GM12801 (cell line): ENCODE measurements at regions not wholly inside any gene's neighbourhood (a gene's known extent, or its start where the extent isn't known, plus 50 kb on each side); places are given as distances from the start of the nearest gene placed in this dataset.

Source experiments
- TF ChIP-seq, protein P1 (sequence below): IDR thresholded peaks from one replicate; pipeline ENCODE4 v1.5.1; 2011; ENCODE audit warnings: control low read depth; ENCODE audit not compliant: insufficient read length; ENCODE audit errors: extremely low read depth

DNA sequence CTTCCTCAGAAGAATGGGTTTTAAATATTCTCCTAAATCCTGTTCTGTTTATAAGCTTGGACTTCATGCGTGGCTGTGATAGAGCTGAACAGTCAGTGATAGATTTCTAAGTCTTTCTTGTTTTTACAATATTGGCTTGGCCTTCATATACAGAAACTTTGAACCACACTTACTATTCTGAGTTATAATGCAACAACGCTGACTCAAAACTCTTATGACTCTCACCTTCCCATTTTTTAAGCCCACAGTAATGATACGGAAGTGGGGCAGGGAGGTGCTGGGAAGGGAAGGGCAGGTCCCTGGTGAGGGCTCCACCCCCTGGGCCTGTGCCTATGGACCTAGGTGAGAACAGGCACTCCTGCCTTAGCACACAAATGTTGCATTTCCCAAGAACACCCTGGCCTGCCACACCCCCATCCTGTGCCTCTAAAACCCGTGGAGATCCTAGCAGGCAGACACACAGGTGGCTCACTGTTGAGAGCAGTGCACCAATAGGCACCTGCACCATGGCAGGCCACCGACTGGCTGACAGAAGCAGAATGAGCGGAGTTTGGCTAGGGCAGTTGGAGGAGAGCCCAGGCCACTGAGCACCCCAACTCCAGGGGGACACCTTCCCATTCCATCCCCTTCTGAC is 376.7 kb downstream of the GABRG2 start:
- TF ChIP-seq, protein P1, sequence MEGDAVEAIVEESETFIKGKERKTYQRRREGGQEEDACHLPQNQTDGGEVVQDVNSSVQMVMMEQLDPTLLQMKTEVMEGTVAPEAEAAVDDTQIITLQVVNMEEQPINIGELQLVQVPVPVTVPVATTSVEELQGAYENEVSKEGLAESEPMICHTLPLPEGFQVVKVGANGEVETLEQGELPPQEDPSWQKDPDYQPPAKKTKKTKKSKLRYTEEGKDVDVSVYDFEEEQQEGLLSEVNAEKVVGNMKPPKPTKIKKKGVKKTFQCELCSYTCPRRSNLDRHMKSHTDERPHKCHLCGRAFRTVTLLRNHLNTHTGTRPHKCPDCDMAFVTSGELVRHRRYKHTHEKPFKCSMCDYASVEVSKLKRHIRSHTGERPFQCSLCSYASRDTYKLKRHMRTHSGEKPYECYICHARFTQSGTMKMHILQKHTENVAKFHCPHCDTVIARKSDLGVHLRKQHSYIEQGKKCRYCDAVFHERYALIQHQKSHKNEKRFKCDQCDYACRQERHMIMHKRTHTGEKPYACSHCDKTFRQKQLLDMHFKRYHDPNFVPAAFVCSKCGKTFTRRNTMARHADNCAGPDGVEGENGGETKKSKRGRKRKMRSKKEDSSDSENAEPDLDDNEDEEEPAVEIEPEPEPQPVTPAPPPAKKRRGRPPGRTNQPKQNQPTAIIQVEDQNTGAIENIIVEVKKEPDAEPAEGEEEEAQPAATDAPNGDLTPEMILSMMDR, result no peak

GRCh38 chr5:162456086-162456485 is 388.5 kb downstream of the GABRG2 start:
- TF ChIP-seq, protein P1, result no peak

DNA sequence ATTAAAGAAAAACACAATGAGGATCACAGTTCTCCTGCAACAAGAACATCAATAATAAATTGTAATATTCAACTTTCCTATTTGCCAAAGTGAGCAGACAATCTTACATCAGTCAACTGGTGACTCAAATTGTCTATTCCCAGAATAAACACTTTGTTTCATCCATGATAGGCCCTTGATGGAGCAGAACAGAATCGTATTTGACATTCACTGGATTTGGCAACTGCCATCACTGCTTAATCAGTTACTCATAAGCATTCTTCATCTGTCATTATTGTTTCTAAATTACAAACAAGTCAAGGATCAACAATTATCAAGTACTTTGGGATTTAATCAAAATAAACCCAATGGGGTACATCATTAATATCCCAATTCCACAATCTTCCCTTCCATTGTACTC is 398.4 kb downstream of the GABRG2 start:
- TF ChIP-seq, protein P1, result no peak

GRCh38 chr5:162473041-162473714 is 405.6 kb downstream of the GABRG2 start:
- TF ChIP-seq, protein P1, result no peak

GRCh38 chr5:162474239-162474638 is 406.7 kb downstream of the GABRG2 start:
- TF ChIP-seq, protein P1, result no peak

GRCh38 chr5:162484095-162484494 is 416.5 kb downstream of the GABRG2 start:
- TF ChIP-seq, protein P1, result no peak

DNA sequence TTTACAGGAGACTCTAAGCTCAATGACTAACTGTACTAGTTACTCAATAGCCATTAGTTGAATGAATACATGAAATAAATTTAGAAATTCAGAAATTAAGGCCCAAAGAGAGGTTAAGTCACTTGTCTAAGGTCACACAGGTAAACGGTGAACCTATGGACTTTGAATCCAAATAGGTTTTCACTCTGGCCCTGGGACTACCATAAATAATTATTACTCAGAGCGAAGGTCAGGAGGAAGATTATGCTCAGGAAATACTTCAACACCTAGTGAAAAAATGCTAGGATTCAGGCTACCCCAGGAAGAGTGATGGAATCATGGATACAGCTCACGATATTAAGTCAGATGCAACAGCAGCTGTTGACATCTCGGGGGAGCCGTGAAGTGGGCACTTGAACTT is 417.4 kb downstream of the GABRG2 start:
- TF ChIP-seq, protein P1, result no peak
